HCT116 (cell line): ENCODE measurements at regions not wholly inside any gene's neighbourhood (a gene's known extent, or its start where the extent isn't known, plus 50 kb on each side); places are given as distances from the start of the nearest gene placed in this dataset.

Experiments used
- ATAC-seq: fragments of 200-7000 bp; cut with Tn5 transposase; 2 replicates; pipeline ENCODE4 v1.9.1; 2020; ENCODE audit warnings: mild to moderate bottlenecking, moderate library complexity
- BruUV-seq: library from RNA; stranded (reverse); fragments of 400-500 nt; replicated peaks from 2 replicates; lab custom pipeline; 2021; lab: Mats Ljungman, UMichigan
- CTCF ChIA-PET: fragments of 300-600 bp; sonication (Branson Sonifier 250); formaldehyde crosslinking; loops from one replicate; lab custom pipeline; 2021; ENCODE audit warnings: antibody characterized with exemption; lab: Charles Lee
- POLR2A ChIA-PET: fragments of 300-600, 350-600 bp; sonication (Branson Sonifier 250); formaldehyde crosslinking; loops from one replicate; lab custom pipeline; 2021; ENCODE audit warnings: antibody characterized with exemption; lab: Charles Lee
- RAD21 ChIA-PET, 2 experiments: fragments of 300-600 bp; sonication (Branson Sonifier 250); formaldehyde crosslinking; loops; one replicate each; lab custom pipeline; 2023; ENCODE audit warnings: low total read pairs in 2 of 2; ENCODE audit not compliant: uncharacterized antibody in 2 of 2, unreplicated experiment in 2 of 2, low non-redundant PET in 1 of 2; lab: Charles Lee
- DNase-seq: peaks from one replicate; pipeline ENCODE4 v3.0.0-alpha.2; 2010; ENCODE audit warnings: low read depth, low spot score
- H2AFZ ChIP-seq: fragments of 200-600 bp; shearing (Covaris generic), sonication (generic); 2 replicates; pipeline ENCODE4 v1.6.1; 2017; ENCODE audit warnings: low read depth, mixed run types, mixed read lengths, antibody characterized with exemption, low read length; ENCODE audit not compliant: poor library complexity, severe bottlenecking
- H3K27ac ChIP-seq: 2 replicates; pipeline ENCODE4 v1.5.1; 2012; ENCODE audit warnings: low read depth, low read length
- H3K27me3 ChIP-seq: fragments of 200-600 bp; sonication (generic); 2 replicates; pipeline ENCODE4 v1.6.1; 2016; ENCODE audit warnings: mixed run types, low read length, mixed read lengths; ENCODE audit not compliant: insufficient read depth
- H3K36me3 ChIP-seq, 2 experiments: fragments of 200-500 bp in 1 of 2; fragments of 200-600 bp in 1 of 2; sonication (Bioruptor generic) in 1 of 2; sonication (generic) in 1 of 2; 2 replicates each; pipeline versions ENCODE4 v1.5.1 to v1.6.1; 2014 to 2016; ENCODE audit warnings: low read length in 2 of 2, inconsistent platforms in 1 of 2, mixed read lengths in 1 of 2, mixed run types in 1 of 2; ENCODE audit not compliant: insufficient read depth in 2 of 2, control insufficient read depth in 1 of 2
- H3K4me1 ChIP-seq, 2 experiments: fragments of 200-600 bp in 1 of 2; sonication (generic) in 1 of 2; 2 replicates each; pipeline versions ENCODE4 v1.5.1 to v1.6.1; 2012 to 2017; ENCODE audit warnings: low read length in 2 of 2, inconsistent platforms in 1 of 2, mild to moderate bottlenecking in 1 of 2, mixed read lengths in 1 of 2, mixed run types in 1 of 2, moderate library complexity in 1 of 2; ENCODE audit not compliant: insufficient read depth in 2 of 2, control insufficient read depth in 1 of 2
- H3K4me2 ChIP-seq: fragments of 200-600 bp; sonication (generic); 2 replicates; pipeline ENCODE4 v1.6.1; 2017; ENCODE audit warnings: mixed run types, low read length, mixed read lengths
- H3K4me3 ChIP-seq, 2 experiments: fragments of 200-600 bp in 1 of 2; sonication (generic) in 1 of 2; replicated peaks in 1 of 2; 2 replicates each; pipeline ENCODE4 v1.5.1; 2011 to 2016; ENCODE audit warnings: low read length in 2 of 2, control low read depth in 1 of 2, low read depth in 1 of 2, mild to moderate bottlenecking in 1 of 2, mixed read lengths in 1 of 2, mixed run types in 1 of 2
- H3K79me2 ChIP-seq: fragments of 200-600 bp; sonication (generic); 2 replicates; pipeline ENCODE4 v1.6.1; 2017; ENCODE audit warnings: mild to moderate bottlenecking, mixed run types, low read length, moderate library complexity, mixed read lengths; ENCODE audit not compliant: insufficient read depth
- H3K9ac ChIP-seq: fragments of 200-600 bp; sonication (generic); 2 replicates; pipeline ENCODE4 v1.6.1; 2016; ENCODE audit warnings: low read length, mixed read lengths
- H3K9me2 ChIP-seq: fragments of 200-600 bp; sonication (generic), shearing (Covaris generic); 2 replicates; pipeline ENCODE4 v1.6.1; 2017; ENCODE audit warnings: mixed run types, mild to moderate bottlenecking, moderate library complexity; ENCODE audit not compliant: insufficient read depth
- H3K9me3 ChIP-seq, 2 experiments: fragments of 200-500 bp in 1 of 2; fragments of 200-600 bp in 1 of 2; sonication (Bioruptor generic) in 1 of 2; sonication (generic) in 1 of 2; 2 replicates each; pipeline ENCODE4 v1.6.1; 2014 to 2017; ENCODE audit warnings: low read length in 2 of 2, mixed read lengths in 2 of 2, inconsistent platforms in 1 of 2, low read depth in 1 of 2, mild to moderate bottlenecking in 1 of 2, mixed run types in 1 of 2, moderate library complexity in 1 of 2; ENCODE audit not compliant: control insufficient read depth in 1 of 2, insufficient read depth in 1 of 2
- H4K20me1 ChIP-seq: fragments of 200-600 bp; sonication (generic), shearing (Covaris generic); 2 replicates; pipeline ENCODE4 v1.6.1; 2017; ENCODE audit warnings: mixed run types, mild to moderate bottlenecking, moderate library complexity; ENCODE audit not compliant: insufficient read depth
- CBX3 ChIP-seq: IDR thresholded peaks from 2 replicates; pipeline ENCODE4 v1.6.1; 2012; ENCODE audit warnings: low read depth
- CEBPB ChIP-seq: IDR thresholded peaks from 2 replicates; pipeline ENCODE4 v1.6.1; 2012; ENCODE audit warnings: low read depth
- EZH2phosphoT487 ChIP-seq: fragments of 200-600 bp; IDR thresholded peaks from 2 replicates; pipeline ENCODE4 v1.6.1; 2018; ENCODE audit warnings: antibody characterized with exemption, borderline replicate concordance
- FOSL1 ChIP-seq: IDR thresholded peaks from 2 replicates; pipeline ENCODE4 v1.6.1; 2012; ENCODE audit warnings: low read depth
- POLR2AphosphoS5 ChIP-seq: IDR thresholded peaks from 2 replicates; pipeline ENCODE4 v1.6.1; 2011; ENCODE audit warnings: mild to moderate bottlenecking, low read depth, low read length, moderate library complexity
- RAD21 ChIP-seq: IDR thresholded peaks from 2 replicates; pipeline ENCODE4 v1.6.1; 2012; ENCODE audit warnings: low read depth, mild to moderate bottlenecking
- SIN3A ChIP-seq: IDR thresholded peaks from 2 replicates; pipeline ENCODE4 v1.6.1; 2012; ENCODE audit warnings: low read depth
- SP1 ChIP-seq: IDR thresholded peaks from 2 replicates; pipeline ENCODE4 v1.6.1; 2012; ENCODE audit warnings: low read depth
- TCF7L2 ChIP-seq: IDR thresholded peaks from 2 replicates; pipeline ENCODE4 v1.7.0; 2011; ENCODE audit warnings: borderline replicate concordance, inconsistent platforms; ENCODE audit not compliant: insufficient read depth, insufficient read length; ENCODE audit errors: extremely low read depth
- YY1 ChIP-seq: IDR thresholded peaks from 2 replicates; pipeline ENCODE4 v1.6.1; 2011; ENCODE audit warnings: low read length, low read depth, moderate library complexity, mild to moderate bottlenecking; ENCODE audit not compliant: insufficient replicate concordance; ENCODE audit errors: extremely low read depth
- ZFX ChIP-seq: fragments of 450-650 bp; IDR thresholded peaks from 2 replicates; pipeline ENCODE4 v1.6.1; 2017
- ZNF274 ChIP-seq: fragments of 200-500 bp; sonication (Bioruptor generic); IDR thresholded peaks from 2 replicates; pipeline ENCODE4 v1.6.1; 2014; ENCODE audit warnings: mild to moderate bottlenecking, low read depth, low read length, inconsistent platforms
- intact Hi-C: fragments of 100-400 bp; cut with micrococcal nuclease; formaldehyde crosslinking; loops from 2 replicates; pipeline ENCODE4 v1.10.0; 2022
- TF ChIP-seq, protein P1 (sequence below), 3 experiments: fragments of 200-600 bp in 1 of 3; sonication (generic) in 1 of 3; IDR thresholded peaks in 2 of 3; conservative IDR thresholded peaks in 1 of 3; 2 replicates each; pipeline ENCODE4 v1.5.1; 2012 to 2017; ENCODE audit warnings: low read depth in 2 of 3, low read length in 2 of 3, antibody characterized with exemption in 1 of 3, borderline replicate concordance in 1 of 3, control low read depth in 1 of 3, mild to moderate bottlenecking in 1 of 3, mixed read lengths in 1 of 3, mixed run types in 1 of 3, moderate library complexity in 1 of 3; ENCODE audit not compliant: insufficient read depth in 1 of 3

DNA sequence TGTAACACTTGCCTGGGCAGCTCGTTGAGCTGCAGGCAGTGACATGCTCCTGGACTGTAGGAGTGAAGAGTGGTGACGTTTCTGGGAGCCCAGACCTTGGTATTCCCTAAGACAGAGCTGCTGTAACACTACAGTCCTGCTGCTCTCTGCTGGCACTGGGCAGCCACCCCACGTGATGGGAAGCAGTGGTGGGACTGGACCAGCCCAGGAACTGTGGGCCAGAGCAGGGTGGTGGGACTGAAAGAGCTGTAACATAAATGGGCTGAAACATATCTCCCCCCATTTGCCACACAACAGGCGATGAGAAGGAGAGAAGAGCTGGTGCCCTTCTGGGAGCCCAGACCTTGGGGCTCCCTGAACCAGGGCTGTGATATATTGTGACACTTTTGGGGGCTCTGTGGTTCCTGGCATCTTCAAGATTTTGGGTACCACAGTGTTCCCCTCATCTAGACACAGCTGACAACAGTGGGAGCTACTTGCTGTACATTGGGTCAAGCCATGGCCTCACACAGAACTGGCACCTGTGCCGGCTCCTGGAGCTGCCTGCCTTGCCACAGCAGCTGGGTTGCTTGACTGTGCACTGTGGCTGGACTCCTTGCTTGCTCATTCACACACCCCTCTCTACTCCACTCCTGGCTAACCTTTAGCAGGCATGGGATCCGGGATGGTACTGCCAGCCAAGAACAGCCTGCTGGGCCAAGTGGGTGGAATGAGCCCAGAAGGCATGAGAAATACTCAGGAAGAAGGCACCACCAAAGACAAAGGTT is 161.3 kb upstream of the PCDH15 start (continued):
- TF ChIP-seq, protein P1, sequence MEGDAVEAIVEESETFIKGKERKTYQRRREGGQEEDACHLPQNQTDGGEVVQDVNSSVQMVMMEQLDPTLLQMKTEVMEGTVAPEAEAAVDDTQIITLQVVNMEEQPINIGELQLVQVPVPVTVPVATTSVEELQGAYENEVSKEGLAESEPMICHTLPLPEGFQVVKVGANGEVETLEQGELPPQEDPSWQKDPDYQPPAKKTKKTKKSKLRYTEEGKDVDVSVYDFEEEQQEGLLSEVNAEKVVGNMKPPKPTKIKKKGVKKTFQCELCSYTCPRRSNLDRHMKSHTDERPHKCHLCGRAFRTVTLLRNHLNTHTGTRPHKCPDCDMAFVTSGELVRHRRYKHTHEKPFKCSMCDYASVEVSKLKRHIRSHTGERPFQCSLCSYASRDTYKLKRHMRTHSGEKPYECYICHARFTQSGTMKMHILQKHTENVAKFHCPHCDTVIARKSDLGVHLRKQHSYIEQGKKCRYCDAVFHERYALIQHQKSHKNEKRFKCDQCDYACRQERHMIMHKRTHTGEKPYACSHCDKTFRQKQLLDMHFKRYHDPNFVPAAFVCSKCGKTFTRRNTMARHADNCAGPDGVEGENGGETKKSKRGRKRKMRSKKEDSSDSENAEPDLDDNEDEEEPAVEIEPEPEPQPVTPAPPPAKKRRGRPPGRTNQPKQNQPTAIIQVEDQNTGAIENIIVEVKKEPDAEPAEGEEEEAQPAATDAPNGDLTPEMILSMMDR (IDR thresholded peaks at IDR 0.05 in 2 of 3, conservative IDR thresholded peaks at IDR 0.05 in 1 of 3; ENCODE audit: borderline replicate concordance in 1 of 3, insufficient read depth in 1 of 3, low read depth in 2 of 3, low read length in 2 of 3), result no peak
- TF ChIP-seq CEBPB (no peak), ZFX (no peak), RAD21 (no peak), POLR2AphosphoS5 (no peak), SP1 (no peak), EZH2phosphoT487 (no peak), ZNF274 (no peak)
- TF ChIP-seq, all 23 proteins: peak for 0

DNA sequence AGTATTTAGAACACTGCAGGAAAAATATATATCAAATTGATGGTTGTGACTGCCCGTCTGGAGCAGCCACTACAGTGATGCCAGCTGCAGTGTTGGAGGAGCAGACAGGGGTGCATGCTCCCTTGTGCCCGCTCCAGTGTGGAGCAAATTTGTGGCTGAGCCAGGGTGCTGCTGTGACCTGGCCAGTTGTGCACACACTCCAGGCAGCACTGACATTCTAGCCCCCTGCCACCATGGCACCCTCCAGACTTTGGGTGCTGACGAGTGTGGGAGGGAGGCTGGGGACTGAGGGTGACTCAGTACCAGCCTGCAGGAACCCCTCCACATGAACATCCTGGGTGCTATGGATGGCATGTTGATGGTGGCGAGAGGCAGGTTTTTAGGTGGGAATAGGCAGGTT is 160.0 kb upstream of the PCDH15 start:
- H3K79me2 ChIP-seq, result no peaks in the 10 kb centered on the region
- ATAC-seq, result no peak
- intact Hi-C loops, result no loop called here
- no peak overlapping the region for H3K4me2 ChIP-seq
- POLR2A ChIA-PET, result no interaction called here
- no TSS peak for BruUV-seq
- no peaks in the 10 kb centered on the region for H3K36me3 ChIP-seq
- TF ChIP-seq TCF7L2 (no peak), SIN3A (no peak), FOSL1 (no peak), CBX3 (no peak), POLR2AphosphoS5 (no peak), YY1 (no peak), ZNF274 (no peak)
- H4K20me1 ChIP-seq, result no peaks in the 10 kb centered on the region
- H3K4me3 ChIP-seq, result no peak overlapping the region
- CTCF ChIA-PET, result no interaction called here
- H3K4me1 ChIP-seq, result no peaks in the 10 kb centered on the region
- no peak overlapping the region for H2AFZ ChIP-seq
- H3K27me3 ChIP-seq, result no peaks in the 10 kb centered on the region
- no peak overlapping the region for H3K9ac ChIP-seq
- DNase-seq, result no peak
- H3K9me3 ChIP-seq, result peaks cover 26% of the 10 kb centered on the region in 2 experiments; a peak in 2 of 4 replicates
- no peaks in the 10 kb centered on the region for H3K9me2 ChIP-seq
- no peak overlapping the region for H3K27ac ChIP-seq
- RAD21 ChIA-PET, result no interaction called here
